WTC11 (cell line): ENCODE measurements at regions not wholly inside any gene's neighbourhood (a gene's known extent, or its start where the extent isn't known, plus 50 kb on each side); places are given as distances from the start of the nearest gene placed in this dataset.

Experiments
- ATAC-seq: fragments of 200-7000 bp; cut with Tn5 transposase; 2 replicates; pipeline ENCODE4 v1.10.0; 2021; ENCODE audit warnings: mild to moderate bottlenecking, moderate library complexity
- CTCF ChIA-PET: fragments of 300-600 bp; sonication (Branson Sonifier 250); formaldehyde crosslinking; loops from one replicate; lab custom pipeline; 2021; ENCODE audit warnings: antibody characterized with exemption; lab: Charles Lee
- POLR2A ChIA-PET: fragments of 350-600 bp; sonication (Branson Sonifier 250); formaldehyde crosslinking; loops from one replicate; lab custom pipeline; 2021; ENCODE audit warnings: antibody characterized with exemption; lab: Charles Lee
- DNase-seq: peaks from one replicate; pipeline ENCODE4 v3.0.0; 2021; ENCODE audit warnings: low spot score
- H3K27ac Mint-ChIP-seq: 2 replicates; pipeline ENCODE4 v1.8.0; 2021; ENCODE audit warnings: mixed read lengths
- H3K27me3 Mint-ChIP-seq: 2 replicates; pipeline ENCODE4 v1.8.0; 2021; ENCODE audit warnings: low read depth, mild to moderate bottlenecking, moderate library complexity, mixed read lengths
- H3K36me3 Mint-ChIP-seq: 2 replicates; pipeline ENCODE4 v1.8.0; 2021; ENCODE audit warnings: mixed read lengths
- H3K4me1 Mint-ChIP-seq: 2 replicates; pipeline ENCODE4 v1.8.0; 2022; ENCODE audit warnings: mixed read lengths
- H3K4me3 Mint-ChIP-seq: 2 replicates; pipeline ENCODE4 v1.8.0; 2021; ENCODE audit warnings: mild to moderate bottlenecking, moderate library complexity, mixed read lengths
- H3K9me3 Mint-ChIP-seq: 2 replicates; pipeline ENCODE4 v1.8.0; 2021; ENCODE audit warnings: mixed read lengths
- AFF4 ChIP-seq: sonication (generic); formaldehyde crosslinking; IDR thresholded peaks from 2 replicates; pipeline ENCODE4 v1.8.1; 2023; ENCODE audit warnings: mild to moderate bottlenecking, missing genetic modification reagents, borderline replicate concordance
- CREM ChIP-seq: sonication (generic); formaldehyde crosslinking; IDR thresholded peaks from 2 replicates; pipeline ENCODE4 v1.8.1; 2022; ENCODE audit warnings: mild to moderate bottlenecking, missing genetic modification reagents, moderate library complexity
- E2F5 ChIP-seq: sonication (generic); formaldehyde crosslinking; IDR thresholded peaks from 2 replicates; pipeline ENCODE4 v1.8.1; 2022; ENCODE audit warnings: mild to moderate bottlenecking, moderate library complexity, missing genetic modification reagents
- ELF4 ChIP-seq: sonication (generic); formaldehyde crosslinking; IDR thresholded peaks from 2 replicates; pipeline ENCODE4 v1.8.1; 2022; ENCODE audit warnings: low read depth, mild to moderate bottlenecking, moderate library complexity, missing genetic modification reagents
- EMX1 ChIP-seq: fragments of 250-450 bp; sonication (Bioruptor Pico); IDR thresholded peaks from 2 replicates; pipeline ENCODE4 v1.8.0; 2021; ENCODE audit warnings: mild to moderate bottlenecking
- FOXJ3 ChIP-seq: sonication (generic); formaldehyde crosslinking; IDR thresholded peaks from 2 replicates; pipeline ENCODE4 v1.9.0; 2021; ENCODE audit warnings: missing genetic modification reagents, mild to moderate bottlenecking, borderline replicate concordance
- FOXK1 ChIP-seq: sonication (generic); formaldehyde crosslinking; IDR thresholded peaks from 2 replicates; pipeline ENCODE4 v1.8.0; 2022; ENCODE audit warnings: mild to moderate bottlenecking, moderate library complexity, missing genetic modification reagents
- GTF2I ChIP-seq: fragments of 250-450 bp; sonication (Bioruptor Pico); conservative IDR thresholded peaks from 2 replicates; pipeline ENCODE4 v1.4.0; 2021; ENCODE audit warnings: mild to moderate bottlenecking
- NFE2L1 ChIP-seq: sonication (generic); formaldehyde crosslinking; IDR thresholded peaks from 2 replicates; pipeline ENCODE4 v1.8.1; 2023; ENCODE audit warnings: missing genetic modification reagents
- RORB ChIP-seq: fragments of 250-450 bp; sonication (Bioruptor Pico); IDR thresholded peaks from 2 replicates; pipeline ENCODE4 v1.9.0; 2021; ENCODE audit warnings: mild to moderate bottlenecking
- SMAD4 ChIP-seq: sonication (generic); formaldehyde crosslinking; IDR thresholded peaks from 2 replicates; pipeline ENCODE4 v1.8.0; 2022; ENCODE audit warnings: mild to moderate bottlenecking, missing genetic modification reagents
- SP1 ChIP-seq: sonication (generic); formaldehyde crosslinking; conservative IDR thresholded peaks from 2 replicates; pipeline ENCODE4 v1.8.1; 2022; ENCODE audit warnings: missing genetic modification reagents
- ZNF232 ChIP-seq: sonication (generic); formaldehyde crosslinking; IDR thresholded peaks from 2 replicates; pipeline ENCODE4 v1.8.0; 2022; ENCODE audit warnings: mild to moderate bottlenecking, missing genetic modification reagents
- ZNF423 ChIP-seq: fragments of 250-450 bp; sonication (Bioruptor Pico); IDR thresholded peaks from 2 replicates; pipeline ENCODE4 v2.1.2; 2022; ENCODE audit warnings: mild to moderate bottlenecking, moderate library complexity
- TF ChIP-seq, protein P1 (sequence below): sonication (generic); formaldehyde crosslinking; IDR thresholded peaks from 2 replicates; pipeline ENCODE4 v1.8.0; 2022; ENCODE audit warnings: mild to moderate bottlenecking, missing genetic modification reagents
- TF ChIP-seq, protein P2 (sequence below): fragments of 250-450 bp; sonication (Bioruptor Pico); IDR thresholded peaks from 2 replicates; pipeline ENCODE4 v1.9.0; 2021; ENCODE audit warnings: moderate library complexity, mild to moderate bottlenecking, inconsistent platforms, borderline replicate concordance
- TF ChIP-seq, protein P3 (sequence below): sonication (generic); formaldehyde crosslinking; IDR thresholded peaks from 2 replicates; pipeline ENCODE4 v1.8.1; 2022; ENCODE audit warnings: low read depth, mild to moderate bottlenecking, moderate library complexity, missing genetic modification reagents, borderline replicate concordance
- TF ChIP-seq, protein P4 (sequence below): sonication (generic); formaldehyde crosslinking; IDR thresholded peaks from 2 replicates; pipeline ENCODE4 v1.8.0; 2022; ENCODE audit warnings: mild to moderate bottlenecking, missing genetic modification reagents

DNA sequence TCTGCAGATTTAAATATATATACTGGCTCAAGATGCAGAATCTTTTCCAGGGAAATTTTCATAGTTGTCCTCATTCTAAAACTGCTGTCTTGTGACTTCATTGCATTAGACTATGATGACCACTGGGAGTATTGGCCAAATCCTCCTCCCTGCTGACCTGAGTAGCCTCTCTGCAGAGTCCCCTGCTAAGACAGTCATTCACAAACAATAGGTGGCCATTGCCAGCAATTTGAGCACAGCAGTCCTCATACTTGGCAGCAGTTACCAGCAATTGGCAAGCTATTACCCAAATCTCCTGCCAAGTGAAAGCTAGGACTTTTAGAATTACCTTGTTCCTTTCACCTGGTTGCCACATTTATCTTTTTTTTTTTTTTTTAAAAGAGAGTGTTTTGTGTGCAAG is 325.8 kb downstream of the FAT3 start (continued):
- no peak for TF ChIP-seq SP1 (CRISPR knock-in tag)
- TF ChIP-seq ELF4 (CRISPR knock-in tag) = no peak

DNA sequence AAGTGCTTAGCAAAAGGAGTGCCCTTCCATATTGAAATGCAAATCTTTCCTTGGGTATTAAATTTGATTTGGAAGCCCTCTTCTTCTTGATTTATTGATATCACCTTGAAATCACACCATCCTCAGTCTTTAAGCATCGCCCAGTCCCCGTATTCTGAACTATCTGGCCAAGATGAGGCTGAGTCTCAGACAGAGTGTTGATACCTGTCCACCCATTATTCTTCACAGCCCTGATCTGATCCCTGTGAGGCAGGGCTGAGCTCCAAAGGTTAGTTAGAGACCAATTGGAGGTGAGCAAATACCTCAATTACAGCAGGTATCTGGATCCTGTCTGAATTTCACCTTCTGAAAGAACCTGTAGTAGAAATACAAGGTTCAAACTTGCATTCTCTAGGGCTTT is 326.3 kb downstream of the FAT3 start:
- H3K27me3 Mint-ChIP-seq = peaks cover 22% of the 10 kb centered on the region
- ATAC-seq (peak; percentile 54), DNase-seq (no peak)
- H3K9me3 Mint-ChIP-seq = peaks cover 4% of the 10 kb centered on the region; the same call in 1 of the 2 replicates
- H3K36me3 Mint-ChIP-seq = no peaks in the 10 kb centered on the region
- no peak overlapping the region; the same call in 1 of the 2 replicates for H3K27ac Mint-ChIP-seq
- POLR2A ChIA-PET = no interaction called here
- H3K4me3 Mint-ChIP-seq = no peak overlapping the region
- TF ChIP-seq NFE2L1 (CRISPR knock-in tag) = no peak
- no peak for TF ChIP-seq AFF4
- TF ChIP-seq RORB (CRISPR knock-in tag) = no peak
- TF ChIP-seq, protein P1, sequence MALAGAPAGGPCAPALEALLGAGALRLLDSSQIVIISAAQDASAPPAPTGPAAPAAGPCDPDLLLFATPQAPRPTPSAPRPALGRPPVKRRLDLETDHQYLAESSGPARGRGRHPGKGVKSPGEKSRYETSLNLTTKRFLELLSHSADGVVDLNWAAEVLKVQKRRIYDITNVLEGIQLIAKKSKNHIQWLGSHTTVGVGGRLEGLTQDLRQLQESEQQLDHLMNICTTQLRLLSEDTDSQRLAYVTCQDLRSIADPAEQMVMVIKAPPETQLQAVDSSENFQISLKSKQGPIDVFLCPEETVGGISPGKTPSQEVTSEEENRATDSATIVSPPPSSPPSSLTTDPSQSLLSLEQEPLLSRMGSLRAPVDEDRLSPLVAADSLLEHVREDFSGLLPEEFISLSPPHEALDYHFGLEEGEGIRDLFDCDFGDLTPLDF (CRISPR knock-in tag) = no peak
- TF ChIP-seq CREM (CRISPR knock-in tag) = no peak
- no peak for TF ChIP-seq FOXJ3 (CRISPR knock-in tag)
- TF ChIP-seq EMX1 = no peak
- TF ChIP-seq FOXK1 (CRISPR knock-in tag) = no peak
- TF ChIP-seq GTF2I (CRISPR knock-in tag) = no peak
- TF ChIP-seq, protein P2, sequence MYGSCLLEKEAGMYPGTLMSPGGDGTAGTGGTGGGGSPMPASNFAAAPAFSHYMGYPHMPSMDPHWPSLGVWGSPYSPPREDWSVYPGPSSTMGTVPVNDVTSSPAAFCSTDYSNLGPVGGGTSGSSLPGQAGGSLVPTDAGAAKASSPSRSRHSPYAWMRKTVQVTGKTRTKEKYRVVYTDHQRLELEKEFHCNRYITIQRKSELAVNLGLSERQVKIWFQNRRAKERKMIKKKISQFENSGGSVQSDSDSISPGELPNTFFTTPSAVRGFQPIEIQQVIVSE (CRISPR knock-in tag) = no peak
- TF ChIP-seq E2F5 (CRISPR knock-in tag) = no peak
- no peak for TF ChIP-seq ZNF423 (CRISPR knock-in tag)
- TF ChIP-seq SMAD4 (CRISPR knock-in tag) = no peak
- TF ChIP-seq ZNF232 = no peak
- TF ChIP-seq, protein P3, sequence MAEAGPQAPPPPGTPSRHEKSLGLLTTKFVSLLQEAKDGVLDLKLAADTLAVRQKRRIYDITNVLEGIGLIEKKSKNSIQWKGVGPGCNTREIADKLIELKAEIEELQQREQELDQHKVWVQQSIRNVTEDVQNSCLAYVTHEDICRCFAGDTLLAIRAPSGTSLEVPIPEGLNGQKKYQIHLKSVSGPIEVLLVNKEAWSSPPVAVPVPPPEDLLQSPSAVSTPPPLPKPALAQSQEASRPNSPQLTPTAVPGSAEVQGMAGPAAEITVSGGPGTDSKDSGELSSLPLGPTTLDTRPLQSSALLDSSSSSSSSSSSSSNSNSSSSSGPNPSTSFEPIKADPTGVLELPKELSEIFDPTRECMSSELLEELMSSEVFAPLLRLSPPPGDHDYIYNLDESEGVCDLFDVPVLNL (CRISPR knock-in tag) = no peak
- TF ChIP-seq, protein P4, sequence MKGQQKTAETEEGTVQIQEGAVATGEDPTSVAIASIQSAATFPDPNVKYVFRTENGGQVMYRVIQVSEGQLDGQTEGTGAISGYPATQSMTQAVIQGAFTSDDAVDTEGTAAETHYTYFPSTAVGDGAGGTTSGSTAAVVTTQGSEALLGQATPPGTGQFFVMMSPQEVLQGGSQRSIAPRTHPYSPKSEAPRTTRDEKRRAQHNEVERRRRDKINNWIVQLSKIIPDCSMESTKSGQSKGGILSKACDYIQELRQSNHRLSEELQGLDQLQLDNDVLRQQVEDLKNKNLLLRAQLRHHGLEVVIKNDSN (CRISPR knock-in tag) = no peak
- TF ChIP-seq, all 79 proteins: peak for 0
- CTCF ChIA-PET = interaction anchor here (0.6 to 1.4 kb wide), 3 partner anchors 210 to 399 kb away, joined by 3 to 6 read pairs (median 4); no protein-coding TSS in a partner anchor
- peaks cover 60% of the 10 kb centered on the region for H3K4me1 Mint-ChIP-seq
